ENCODE measurements at regions not wholly inside any gene's neighbourhood (a gene's known extent, or its start where the extent isn't known, plus 50 kb on each side); places are given as distances from the start of the nearest gene placed in this dataset.
"Not testable (repeated sequence)": the region's sequence is repeated elsewhere in the genome, so short reads cannot be mapped to it uniquely, and the experiment has no call there.

GRCh38 chr9:42656789-42657188 is 473.3 kb downstream of the SPATA31A6 start:
- DNase-seq (ENCODE audit: low read depth in 2 of 2); H3K4me3 ChIP-seq (replicated peaks in 1 of 2; ENCODE audit: low read depth in 2 of 2, low read length in 2 of 2): not testable (repeated sequence)

GRCh38 chr9:42657496-42657895 is 474.0 kb downstream of the SPATA31A6 start:
- not testable (repeated sequence) for DNase-seq (ENCODE audit: low read depth in 2 of 2)

GRCh38 chr9:42697146-42697545 is 513.7 kb downstream of the SPATA31A6 start:
- not testable (repeated sequence) for DNase-seq (ENCODE audit: low read depth in 2 of 2); H3K4me3 ChIP-seq (replicated peaks in 1 of 2; ENCODE audit: low read depth in 2 of 2, low read length in 2 of 2)

More at GRCh38 chr9:42657496-42657895, 474.0 kb downstream of the SPATA31A6 start:
- not testable (repeated sequence) for H3K4me3 ChIP-seq (replicated peaks in 1 of 2; ENCODE audit: low read depth in 2 of 2, low read length in 2 of 2)

- DNase-seq (ENCODE audit: low read depth in 2 of 2); H3K4me3 ChIP-seq (replicated peaks in 1 of 2; ENCODE audit: low read depth in 2 of 2, low read length in 2 of 2): not testable (repeated sequence)
Measured at GRCh38 chr9:42702890-42703289, 519.4 kb downstream of the SPATA31A6 start.

- peak in 1 of 2 donors; percentile 2 for DNase-seq (ENCODE audit: low read depth in 2 of 2)
- H3K4me3 ChIP-seq (replicated peaks in 1 of 2; ENCODE audit: low read depth in 2 of 2, low read length in 2 of 2) = peak overlapping the region; percentile 19 to 41
Measured at GRCh38 chr9:42724841-42725835, 541.7 kb downstream of the SPATA31A6 start.

GRCh38 chr9:42743030-42743814 is 559.8 kb downstream of the SPATA31A6 start:
- H3K4me3 ChIP-seq (replicated peaks in 1 of 2; ENCODE audit: low read depth in 2 of 2, low read length in 2 of 2) = peak overlapping the region in 1 of 2 donors; percentile 37
- TF ChIP-seq CTCF (IDR thresholded peaks at IDR 0.05; ENCODE audit: low read depth, low read length) = peak; percentile 80
- DNase-seq (ENCODE audit: low read depth in 2 of 2) = peak; percentile 63 to 86

GRCh38 chr9:42757251-42757650 is 573.8 kb downstream of the SPATA31A6 start:
- H3K4me3 ChIP-seq (replicated peaks in 1 of 2; ENCODE audit: low read depth in 2 of 2, low read length in 2 of 2); DNase-seq (ENCODE audit: low read depth in 2 of 2): not testable (repeated sequence)

GRCh38 chr9:42759320-42759719 is 575.9 kb downstream of the SPATA31A6 start:
- DNase-seq (ENCODE audit: low read depth in 2 of 2) = not testable (repeated sequence)

GRCh38 chr9:42782201-42782600 is 598.7 kb downstream of the SPATA31A6 start:
- not testable (repeated sequence) for H3K4me3 ChIP-seq (replicated peaks in 1 of 2; ENCODE audit: low read depth in 2 of 2, low read length in 2 of 2); DNase-seq (ENCODE audit: low read depth in 2 of 2)

More at GRCh38 chr9:42759320-42759719, 575.9 kb downstream of the SPATA31A6 start:
- H3K4me3 ChIP-seq (replicated peaks in 1 of 2; ENCODE audit: low read depth in 2 of 2, low read length in 2 of 2) = not testable (repeated sequence)

- H3K4me3 ChIP-seq (replicated peaks in 1 of 2; ENCODE audit: low read depth in 2 of 2, low read length in 2 of 2) = not testable (repeated sequence)
Measured at GRCh38 chr9:42792725-42793124, 609.3 kb downstream of the SPATA31A6 start.

GRCh38 chr9:42798571-42798970 is 615.1 kb downstream of the SPATA31A6 start:
- TF ChIP-seq CTCF (IDR thresholded peaks at IDR 0.05; ENCODE audit: low read depth, low read length) = peak; percentile 19
- not testable (repeated sequence) for H3K4me3 ChIP-seq (replicated peaks in 1 of 2; ENCODE audit: low read depth in 2 of 2, low read length in 2 of 2); DNase-seq (ENCODE audit: low read depth in 2 of 2)

More at GRCh38 chr9:42792725-42793124, 609.3 kb downstream of the SPATA31A6 start:
- not testable (repeated sequence) for DNase-seq (ENCODE audit: low read depth in 2 of 2)

GRCh38 chr9:42802716-42803115 is 619.3 kb downstream of the SPATA31A6 start:
- not testable (repeated sequence) for DNase-seq (ENCODE audit: low read depth in 2 of 2); H3K4me3 ChIP-seq (replicated peaks in 1 of 2; ENCODE audit: low read depth in 2 of 2, low read length in 2 of 2)

Measured in cardiac fibroblast (primary cell).